ENCODE measurements at regions not wholly inside any gene's neighbourhood (a gene's known extent, or its start where the extent isn't known, plus 50 kb on each side); places are given as distances from the start of the nearest gene placed in this dataset.

DNA sequence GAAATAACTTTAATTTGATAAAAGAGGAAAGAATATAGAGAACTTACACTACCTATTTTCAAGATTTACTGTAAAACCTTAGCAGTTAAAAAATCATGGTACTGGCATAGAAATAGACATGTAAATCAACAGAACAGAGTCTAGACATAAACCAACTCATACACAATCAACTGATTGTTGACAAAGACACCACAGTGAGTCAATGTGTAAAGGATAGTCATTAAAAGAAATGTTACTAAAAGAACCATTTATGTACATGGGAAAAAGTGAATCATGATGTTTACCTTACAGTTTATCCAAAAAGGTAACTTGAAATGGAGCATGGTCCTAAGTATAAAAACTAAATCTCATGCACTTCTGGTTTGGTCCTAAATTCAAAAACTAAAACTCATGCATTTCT lies 847.4 kb downstream of the IGSF11 start:
- TF ChIP-seq, protein P1, sequence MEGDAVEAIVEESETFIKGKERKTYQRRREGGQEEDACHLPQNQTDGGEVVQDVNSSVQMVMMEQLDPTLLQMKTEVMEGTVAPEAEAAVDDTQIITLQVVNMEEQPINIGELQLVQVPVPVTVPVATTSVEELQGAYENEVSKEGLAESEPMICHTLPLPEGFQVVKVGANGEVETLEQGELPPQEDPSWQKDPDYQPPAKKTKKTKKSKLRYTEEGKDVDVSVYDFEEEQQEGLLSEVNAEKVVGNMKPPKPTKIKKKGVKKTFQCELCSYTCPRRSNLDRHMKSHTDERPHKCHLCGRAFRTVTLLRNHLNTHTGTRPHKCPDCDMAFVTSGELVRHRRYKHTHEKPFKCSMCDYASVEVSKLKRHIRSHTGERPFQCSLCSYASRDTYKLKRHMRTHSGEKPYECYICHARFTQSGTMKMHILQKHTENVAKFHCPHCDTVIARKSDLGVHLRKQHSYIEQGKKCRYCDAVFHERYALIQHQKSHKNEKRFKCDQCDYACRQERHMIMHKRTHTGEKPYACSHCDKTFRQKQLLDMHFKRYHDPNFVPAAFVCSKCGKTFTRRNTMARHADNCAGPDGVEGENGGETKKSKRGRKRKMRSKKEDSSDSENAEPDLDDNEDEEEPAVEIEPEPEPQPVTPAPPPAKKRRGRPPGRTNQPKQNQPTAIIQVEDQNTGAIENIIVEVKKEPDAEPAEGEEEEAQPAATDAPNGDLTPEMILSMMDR (IDR thresholded peaks at IDR 0.05), result no peak
- TF ChIP-seq POLR2A (IDR thresholded peaks at IDR 0.05), result no peak

Data from thyroid gland (tissue), 4 donors.